IPS-18a (cell line): ENCODE measurements at regions not wholly inside any gene's neighbourhood (a gene's known extent, or its start where the extent isn't known, plus 50 kb on each side); places are given as distances from the start of the nearest gene placed in this dataset.

Experiments used
- H3K27ac ChIP-seq: one replicate; pipeline ENCODE4 v1.5.1; 2013; ENCODE audit warnings: low read length
- H3K27me3 ChIP-seq: one replicate; pipeline ENCODE4 v1.6.1; 2013; ENCODE audit warnings: mild to moderate bottlenecking, low read length; ENCODE audit not compliant: control insufficient read depth, insufficient read depth
- H3K36me3 ChIP-seq: one replicate; pipeline ENCODE4 v1.6.1; 2013; ENCODE audit warnings: low read depth, low read length; ENCODE audit not compliant: control insufficient read depth
- H3K4me1 ChIP-seq: one replicate; pipeline ENCODE4 v1.6.1; 2013; ENCODE audit warnings: low read depth, low read length; ENCODE audit not compliant: control insufficient read depth
- H3K4me3 ChIP-seq: one replicate; pipeline ENCODE4 v1.5.1; 2013; ENCODE audit warnings: low read length
- H3K9ac ChIP-seq: one replicate; pipeline ENCODE4 v1.6.1; 2013; ENCODE audit warnings: mild to moderate bottlenecking, low read length, moderate library complexity
- H3K9me3 ChIP-seq: one replicate; pipeline ENCODE4 v1.6.1; 2013; ENCODE audit warnings: low read depth, low read length; ENCODE audit not compliant: control insufficient read depth

DNA sequence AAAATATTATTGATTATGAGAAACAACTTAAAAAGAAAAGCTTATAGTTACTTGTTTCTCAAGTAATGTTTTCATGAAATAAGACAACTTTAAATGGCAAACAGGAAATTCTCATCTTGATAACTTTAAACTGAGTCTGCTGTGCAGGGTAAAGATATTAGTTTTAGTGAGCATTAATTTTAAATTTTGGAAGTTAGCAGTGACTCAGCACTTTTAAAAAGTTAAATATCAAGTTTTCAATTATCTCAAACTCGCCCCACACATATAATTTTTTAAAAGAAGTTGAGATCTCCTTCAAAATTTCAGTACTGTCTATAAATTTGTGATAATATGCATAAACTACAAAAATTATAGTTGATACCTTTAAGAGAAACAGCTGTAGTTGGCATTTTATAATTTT is 337.3 kb upstream of the NT5E start:
- Histone ChIP-seq H3K36me3 (no peaks in the 10 kb centered on the region), H3K27ac (no peak overlapping the region), H3K27me3 (no peaks in the 10 kb centered on the region), H3K9ac (no peak overlapping the region), H3K4me3 (no peak overlapping the region), H3K4me1 (peaks cover 4% of the 10 kb centered on the region), H3K9me3 (no peaks in the 10 kb centered on the region)

DNA sequence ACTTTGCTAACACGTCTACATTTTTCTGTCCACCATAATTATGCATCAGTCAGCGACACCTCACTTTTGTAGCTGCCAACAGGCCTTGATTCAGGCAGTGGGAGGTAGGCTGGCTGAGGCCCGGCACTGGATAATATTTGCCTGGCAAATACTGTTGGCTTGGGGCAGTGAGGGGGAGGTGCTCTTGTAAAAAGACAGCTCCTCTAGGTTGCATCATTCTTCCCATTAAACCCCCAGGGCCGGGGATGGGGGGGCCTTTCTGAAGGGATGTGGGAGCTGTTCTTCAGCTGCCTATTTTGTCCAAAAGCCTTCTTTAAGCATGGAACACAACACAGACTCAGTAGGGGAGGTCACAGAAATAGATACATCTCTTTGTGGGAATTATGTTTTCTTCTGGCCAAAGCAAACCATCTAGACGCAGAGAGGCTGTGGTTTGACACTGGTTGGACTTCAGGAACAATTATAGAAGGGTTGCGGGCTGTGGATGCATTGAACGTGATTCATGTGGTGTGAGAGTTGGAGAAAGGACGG is 338.3 kb upstream of the NT5E start:
- H3K4me1 ChIP-seq: peaks cover 4% of the 10 kb centered on the region
- H3K9ac ChIP-seq: no peak overlapping the region
- H3K27ac ChIP-seq: no peak overlapping the region
- H3K36me3 ChIP-seq: no peaks in the 10 kb centered on the region
- no peaks in the 10 kb centered on the region for H3K27me3 ChIP-seq
- H3K4me3 ChIP-seq: no peak overlapping the region
- no peaks in the 10 kb centered on the region for H3K9me3 ChIP-seq

DNA sequence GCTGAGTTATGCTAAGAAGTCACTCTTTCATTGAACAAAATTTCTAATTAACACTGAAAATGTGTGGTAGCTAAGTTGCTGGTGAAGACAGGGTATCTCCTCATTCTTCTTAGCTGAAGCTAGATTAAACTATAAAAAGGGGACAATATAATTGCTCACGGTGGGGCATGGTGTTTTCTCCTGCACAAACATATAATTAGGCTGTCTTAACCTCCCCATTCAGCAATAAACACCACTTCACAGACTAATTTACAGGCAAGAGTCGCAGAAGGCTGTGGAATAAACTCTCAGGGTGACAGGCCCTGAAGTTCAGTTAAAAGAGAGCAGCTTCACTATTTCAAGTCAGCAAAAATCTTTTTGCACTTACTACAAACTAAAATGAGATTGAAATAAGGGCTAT is 338.9 kb upstream of the NT5E start:
- H3K27me3 ChIP-seq: no peaks in the 10 kb centered on the region
- H3K9ac ChIP-seq: no peak overlapping the region
- H3K27ac ChIP-seq: no peak overlapping the region

DNA sequence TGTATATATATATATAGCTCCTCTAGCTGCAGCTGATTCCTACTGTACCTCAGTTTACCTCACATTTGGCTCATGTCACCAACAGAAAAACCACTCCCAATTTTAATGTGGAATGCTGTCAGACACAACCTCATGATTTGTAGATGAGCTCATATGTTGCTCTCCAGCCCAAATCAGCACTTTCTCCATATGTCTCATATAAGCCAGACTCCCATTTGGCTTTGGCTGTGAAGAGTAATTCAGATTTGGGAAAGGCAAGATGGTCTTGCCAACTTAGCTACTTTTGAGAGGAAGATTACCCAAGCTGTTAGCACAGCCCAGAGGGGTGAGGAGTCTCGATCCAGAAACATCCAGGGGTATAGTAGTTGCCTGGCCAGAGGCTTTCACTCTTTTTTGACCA is 342.2 kb upstream of the NT5E start:
- H3K36me3 ChIP-seq: no peaks in the 10 kb centered on the region
- no peaks in the 10 kb centered on the region for H3K27me3 ChIP-seq
- no peak overlapping the region for H3K27ac ChIP-seq
- H3K4me3 ChIP-seq: no peak overlapping the region
- peaks cover 4% of the 10 kb centered on the region for H3K4me1 ChIP-seq
- no peaks in the 10 kb centered on the region for H3K9me3 ChIP-seq
- H3K9ac ChIP-seq: no peak overlapping the region

More for the DNA sequence above, 338.9 kb upstream of the NT5E start:
- H3K9me3 ChIP-seq: no peaks in the 10 kb centered on the region
- no peak overlapping the region for H3K4me3 ChIP-seq
- H3K4me1 ChIP-seq: peaks cover 4% of the 10 kb centered on the region
- H3K36me3 ChIP-seq: no peaks in the 10 kb centered on the region

DNA sequence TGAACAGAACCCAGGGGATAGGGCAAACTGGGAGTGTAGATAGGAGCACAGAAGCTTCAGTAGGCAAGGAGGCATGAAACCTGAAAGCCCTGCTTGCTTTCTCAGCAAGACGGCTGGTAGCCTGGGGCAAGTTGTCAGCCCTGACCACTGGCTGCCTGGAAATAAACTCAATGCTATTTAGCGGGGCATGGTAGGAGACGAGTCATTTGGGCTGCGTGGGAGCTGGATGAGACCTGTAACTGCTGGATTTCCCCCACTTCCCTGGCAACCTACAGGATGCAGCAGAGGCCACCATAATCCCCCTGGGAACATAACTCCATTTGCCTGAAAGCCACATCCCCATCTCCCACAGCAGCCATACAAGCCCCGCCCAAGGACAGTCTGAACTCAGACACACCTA is 332.6 kb upstream of the TBX18 start:
- Histone ChIP-seq H3K9me3 (no peaks in the 10 kb centered on the region), H3K27ac (no peak overlapping the region), H3K9ac (no peak overlapping the region), H3K4me1 (no peaks in the 10 kb centered on the region), H3K27me3 (no peaks in the 10 kb centered on the region), H3K4me3 (no peak overlapping the region), H3K36me3 (no peaks in the 10 kb centered on the region)

DNA sequence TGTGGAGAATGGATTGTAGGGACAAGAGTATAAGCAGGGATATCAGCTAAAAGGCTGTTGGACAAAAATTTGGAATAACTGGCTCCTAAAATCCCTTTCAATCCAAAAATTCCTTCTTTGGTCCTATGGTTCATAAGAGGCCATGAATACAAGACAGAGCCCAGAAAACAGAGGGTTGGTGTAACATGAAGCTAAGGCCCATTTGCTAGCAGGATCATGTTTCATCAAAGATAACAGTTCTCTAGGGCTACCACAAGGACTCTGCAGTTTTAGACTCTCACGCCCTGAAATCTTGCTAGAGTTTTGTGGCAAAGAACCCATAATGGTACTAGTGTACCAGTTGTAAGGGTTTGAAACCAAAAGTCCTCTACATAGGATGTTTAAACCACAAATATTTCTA is 327.8 kb upstream of the TBX18 start:
- Histone ChIP-seq H3K4me1 (no peaks in the 10 kb centered on the region), H3K27me3 (no peaks in the 10 kb centered on the region)

DNA sequence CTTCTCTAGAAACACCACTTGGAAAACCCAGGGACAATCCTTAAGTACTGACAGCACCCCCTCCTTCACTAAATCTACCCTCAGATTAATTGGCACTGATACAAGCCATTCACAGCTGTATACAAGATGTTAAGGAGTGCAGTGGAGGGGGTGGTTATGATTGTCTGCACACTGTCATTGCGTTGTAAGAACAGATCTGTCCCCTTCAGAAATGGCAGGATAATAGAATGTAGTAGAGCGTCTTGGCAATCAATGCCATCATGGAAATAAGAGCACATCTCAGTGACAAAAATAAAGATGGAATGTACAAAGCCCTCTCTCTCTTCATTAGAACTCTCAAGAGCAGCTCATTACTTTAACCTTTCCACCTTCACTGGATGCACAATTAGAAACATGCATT is 324.9 kb upstream of the TBX18 start:
- H3K4me3 ChIP-seq: no peak overlapping the region

More for the DNA sequence above, 327.8 kb upstream of the TBX18 start:
- Histone ChIP-seq H3K9me3 (no peaks in the 10 kb centered on the region), H3K4me3 (no peak overlapping the region), H3K9ac (no peak overlapping the region), H3K27ac (no peak overlapping the region), H3K36me3 (no peaks in the 10 kb centered on the region)

DNA sequence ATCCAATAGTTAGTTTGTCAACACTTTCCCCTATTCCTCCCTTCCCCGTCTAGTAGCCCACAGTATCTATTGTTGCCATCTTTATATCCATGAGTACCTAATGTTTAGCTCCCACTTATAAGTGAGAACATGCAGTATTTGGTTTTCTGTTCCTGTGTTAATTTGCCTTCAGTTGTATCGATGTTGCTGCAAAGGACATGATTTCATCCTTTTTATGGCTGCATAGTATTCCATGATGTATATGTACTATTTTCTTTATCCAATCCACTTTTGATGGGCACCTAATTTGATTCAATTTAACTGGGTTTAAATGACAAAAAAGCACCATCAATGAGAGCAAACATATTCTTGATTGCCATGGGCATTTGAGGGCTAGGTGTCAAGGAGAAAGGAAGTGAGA is 321.5 kb upstream of the TBX18 start:
- H3K36me3 ChIP-seq: no peaks in the 10 kb centered on the region
- no peaks in the 10 kb centered on the region for H3K27me3 ChIP-seq

More for the DNA sequence above, 324.9 kb upstream of the TBX18 start:
- H3K36me3 ChIP-seq: no peaks in the 10 kb centered on the region
- H3K9ac ChIP-seq: no peak overlapping the region
- no peaks in the 10 kb centered on the region for H3K9me3 ChIP-seq
- no peak overlapping the region for H3K27ac ChIP-seq
- no peaks in the 10 kb centered on the region for H3K27me3 ChIP-seq
- no peaks in the 10 kb centered on the region for H3K4me1 ChIP-seq

DNA sequence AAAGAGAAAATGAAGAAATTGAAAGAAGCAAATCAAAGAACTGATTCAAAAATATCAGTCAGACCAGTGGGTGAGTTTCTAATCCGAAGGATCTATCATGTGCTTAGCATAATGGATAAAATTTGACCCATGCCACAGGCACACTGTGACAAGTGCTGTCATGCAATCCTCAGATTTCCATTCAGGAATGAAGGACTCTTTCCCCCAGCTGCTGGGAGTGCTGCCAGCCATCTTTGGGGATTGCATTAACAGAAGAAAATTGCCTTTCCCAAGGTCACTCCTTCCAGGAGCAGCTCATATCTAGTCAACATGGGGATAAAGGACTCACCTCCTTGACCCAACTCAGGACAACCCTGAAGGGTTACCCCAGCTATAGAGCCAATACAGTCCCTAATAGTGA is 316.7 kb upstream of the TBX18 start:
- H3K27ac ChIP-seq: no peak overlapping the region
- H3K36me3 ChIP-seq: no peaks in the 10 kb centered on the region
- H3K27me3 ChIP-seq: no peaks in the 10 kb centered on the region
- no peaks in the 10 kb centered on the region for H3K9me3 ChIP-seq
- no peak overlapping the region for H3K9ac ChIP-seq
- H3K4me1 ChIP-seq: no peaks in the 10 kb centered on the region
- no peak overlapping the region for H3K4me3 ChIP-seq

More for the DNA sequence above, 321.5 kb upstream of the TBX18 start:
- Histone ChIP-seq H3K9ac (no peak overlapping the region), H3K9me3 (no peaks in the 10 kb centered on the region), H3K4me3 (no peak overlapping the region), H3K4me1 (no peaks in the 10 kb centered on the region), H3K27ac (no peak overlapping the region)

DNA sequence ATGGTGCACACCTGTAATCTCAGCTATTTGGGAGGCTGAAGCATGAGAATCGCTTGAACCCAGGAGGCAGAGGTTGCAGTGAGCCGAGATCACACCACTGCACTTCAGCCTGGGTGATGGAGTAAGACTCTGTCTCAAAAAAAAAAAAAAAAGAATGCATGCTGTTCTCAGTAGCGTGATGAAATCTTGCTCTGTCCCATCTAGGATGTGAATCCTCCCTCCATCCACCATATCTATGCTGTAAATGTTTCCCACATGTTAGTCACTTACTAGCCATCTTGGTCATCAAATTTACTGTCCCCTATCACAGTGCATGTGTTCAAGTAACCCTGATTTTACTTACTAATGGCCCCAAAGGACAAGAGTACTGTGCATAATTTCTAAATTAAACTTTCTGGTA is 315.4 kb upstream of the TBX18 start:
- H3K27ac ChIP-seq: no peak overlapping the region
- no peaks in the 10 kb centered on the region for H3K27me3 ChIP-seq
- H3K4me1 ChIP-seq: no peaks in the 10 kb centered on the region
- H3K9me3 ChIP-seq: no peaks in the 10 kb centered on the region
- H3K36me3 ChIP-seq: no peaks in the 10 kb centered on the region
- H3K4me3 ChIP-seq: no peak overlapping the region
- H3K9ac ChIP-seq: no peak overlapping the region

DNA sequence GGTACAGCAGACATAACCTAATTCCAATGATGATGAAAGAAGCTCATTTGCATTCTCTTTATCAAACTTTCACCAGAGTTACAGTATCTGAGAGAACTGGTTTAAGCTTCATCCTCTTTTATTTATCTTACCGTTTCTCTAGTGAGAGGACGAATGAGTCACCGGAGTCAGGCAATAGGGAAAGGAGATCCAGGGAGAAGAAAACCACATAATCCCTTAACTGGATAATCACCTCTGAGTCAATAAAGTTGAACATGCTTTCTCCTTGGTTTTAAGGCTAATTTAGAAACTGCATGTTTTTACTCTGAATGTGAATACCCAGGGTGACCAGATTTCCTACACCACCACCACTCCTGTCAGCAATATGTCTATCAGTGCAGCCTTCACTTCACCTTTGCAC is 313.7 kb upstream of the TBX18 start:
- Histone ChIP-seq H3K27ac (no peak overlapping the region), H3K4me1 (no peaks in the 10 kb centered on the region), H3K36me3 (no peaks in the 10 kb centered on the region), H3K4me3 (no peak overlapping the region), H3K9ac (no peak overlapping the region), H3K27me3 (no peaks in the 10 kb centered on the region), H3K9me3 (no peaks in the 10 kb centered on the region)

DNA sequence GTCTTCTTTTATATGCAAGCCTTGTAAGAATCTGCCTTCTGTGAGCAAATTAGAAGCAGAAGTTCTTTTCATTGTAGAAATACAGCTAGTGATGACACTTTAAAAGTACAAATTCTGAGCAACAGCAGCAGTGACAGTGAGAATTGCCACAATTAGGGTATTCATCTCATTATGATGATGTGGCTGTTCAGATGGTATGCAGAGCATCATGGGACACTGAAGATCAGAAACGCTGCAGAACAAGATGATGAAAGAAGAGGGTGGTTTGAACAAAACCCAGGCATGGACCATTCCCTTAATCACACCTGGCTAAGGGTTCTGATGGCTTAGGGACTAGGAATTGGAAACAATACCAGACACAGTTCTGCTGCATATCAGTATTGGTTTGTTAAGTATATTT is 312.7 kb upstream of the TBX18 start:
- Histone ChIP-seq H3K36me3 (no peaks in the 10 kb centered on the region), H3K27me3 (no peaks in the 10 kb centered on the region), H3K9ac (no peak overlapping the region), H3K4me3 (no peak overlapping the region), H3K27ac (no peak overlapping the region), H3K9me3 (no peaks in the 10 kb centered on the region), H3K4me1 (no peaks in the 10 kb centered on the region)
